ENCODE measurements at regions not wholly inside any gene's neighbourhood (a gene's known extent, or its start where the extent isn't known, plus 50 kb on each side); places are given as distances from the start of the nearest gene placed in this dataset.

- no peaks in the 10 kb centered on the region for H3K36me3 ChIP-seq (ENCODE audit: control insufficient read depth in 2 of 2, insufficient read depth in 2 of 2, low read length in 2 of 2)
- H3K4me1 ChIP-seq (ENCODE audit: control insufficient read depth, insufficient read depth, low read length), result no peaks in the 10 kb centered on the region
- no peak overlapping the region for H3K9ac ChIP-seq (ENCODE audit: low read length in 2 of 2)
- H3K27me3 ChIP-seq (ENCODE audit: control insufficient read depth in 1 of 2, insufficient read depth in 2 of 2, low read length in 2 of 2), result no peaks in the 10 kb centered on the region
- no peak overlapping the region for H3K4me3 ChIP-seq (ENCODE audit: low read length in 2 of 2)
- no peaks in the 10 kb centered on the region for H3K9me3 ChIP-seq (ENCODE audit: control insufficient read depth in 2 of 2, low read length in 2 of 2)
- no peak overlapping the region for H3K27ac ChIP-seq (ENCODE audit: low read length)
These were observed 703.0 kb downstream of the ZPLD1 start for GRCh38 chr3:103137830-103138229.

- no peaks in the 10 kb centered on the region for H3K9me3 ChIP-seq (ENCODE audit: control insufficient read depth in 2 of 2, low read length in 2 of 2)
- H3K4me3 ChIP-seq (ENCODE audit: low read length in 2 of 2), result no peak overlapping the region
- no peak overlapping the region for H3K27ac ChIP-seq (ENCODE audit: low read length)
- H3K4me1 ChIP-seq (ENCODE audit: control insufficient read depth, insufficient read depth, low read length), result no peaks in the 10 kb centered on the region
- no peak overlapping the region for H3K9ac ChIP-seq (ENCODE audit: low read length in 2 of 2)
- H3K36me3 ChIP-seq (ENCODE audit: control insufficient read depth in 2 of 2, insufficient read depth in 2 of 2, low read length in 2 of 2), result no peaks in the 10 kb centered on the region
- H3K27me3 ChIP-seq (ENCODE audit: control insufficient read depth in 1 of 2, insufficient read depth in 2 of 2, low read length in 2 of 2), result no peaks in the 10 kb centered on the region
These were observed 723.4 kb downstream of the ZPLD1 start for GRCh38 chr3:103158183-103158582.

GRCh38 chr3:103166890-103167289 lies 732.1 kb downstream of the ZPLD1 start:
- H3K27me3 ChIP-seq (ENCODE audit: control insufficient read depth in 1 of 2, insufficient read depth in 2 of 2, low read length in 2 of 2), result no peaks in the 10 kb centered on the region
- H3K36me3 ChIP-seq (ENCODE audit: control insufficient read depth in 2 of 2, insufficient read depth in 2 of 2, low read length in 2 of 2), result no peaks in the 10 kb centered on the region
- no peak overlapping the region for H3K9ac ChIP-seq (ENCODE audit: low read length in 2 of 2)
- no peaks in the 10 kb centered on the region for H3K9me3 ChIP-seq (ENCODE audit: control insufficient read depth in 2 of 2, low read length in 2 of 2)
- H3K4me3 ChIP-seq (ENCODE audit: low read length in 2 of 2), result no peak overlapping the region
- H3K27ac ChIP-seq (ENCODE audit: low read length), result no peak overlapping the region
- H3K4me1 ChIP-seq (ENCODE audit: control insufficient read depth, insufficient read depth, low read length), result no peaks in the 10 kb centered on the region

- Histone ChIP-seq H3K27me3 (ENCODE audit: control insufficient read depth in 1 of 2, insufficient read depth in 2 of 2, low read length in 2 of 2) (no peaks in the 10 kb centered on the region), H3K9me3 (ENCODE audit: control insufficient read depth in 2 of 2, low read length in 2 of 2) (no peaks in the 10 kb centered on the region), H3K4me1 (ENCODE audit: control insufficient read depth, insufficient read depth, low read length) (no peaks in the 10 kb centered on the region), H3K36me3 (ENCODE audit: control insufficient read depth in 2 of 2, insufficient read depth in 2 of 2, low read length in 2 of 2) (no peaks in the 10 kb centered on the region), H3K4me3 (ENCODE audit: low read length in 2 of 2) (no peak overlapping the region), H3K9ac (ENCODE audit: low read length in 2 of 2) (no peak overlapping the region), H3K27ac (ENCODE audit: low read length) (no peak overlapping the region)
These were observed 733.0 kb downstream of the ZPLD1 start for GRCh38 chr3:103167850-103168249.

- Histone ChIP-seq H3K27ac (ENCODE audit: low read length) (no peak overlapping the region), H3K4me3 (ENCODE audit: low read length in 2 of 2) (no peak overlapping the region), H3K27me3 (ENCODE audit: control insufficient read depth in 1 of 2, insufficient read depth in 2 of 2, low read length in 2 of 2) (no peaks in the 10 kb centered on the region), H3K9me3 (ENCODE audit: control insufficient read depth in 2 of 2, low read length in 2 of 2) (no peaks in the 10 kb centered on the region), H3K9ac (ENCODE audit: low read length in 2 of 2) (no peak overlapping the region), H3K4me1 (ENCODE audit: control insufficient read depth, insufficient read depth, low read length) (no peaks in the 10 kb centered on the region), H3K36me3 (ENCODE audit: control insufficient read depth in 2 of 2, insufficient read depth in 2 of 2, low read length in 2 of 2) (no peaks in the 10 kb centered on the region)
These were observed 734.5 kb downstream of the ZPLD1 start for GRCh38 chr3:103169289-103169688.

- Histone ChIP-seq H3K4me3 (ENCODE audit: low read length in 2 of 2) (no peak overlapping the region), H3K4me1 (ENCODE audit: control insufficient read depth, insufficient read depth, low read length) (no peaks in the 10 kb centered on the region), H3K9ac (ENCODE audit: low read length in 2 of 2) (no peak overlapping the region), H3K27me3 (ENCODE audit: control insufficient read depth in 1 of 2, insufficient read depth in 2 of 2, low read length in 2 of 2) (no peaks in the 10 kb centered on the region), H3K36me3 (ENCODE audit: control insufficient read depth in 2 of 2, insufficient read depth in 2 of 2, low read length in 2 of 2) (no peaks in the 10 kb centered on the region), H3K9me3 (ENCODE audit: control insufficient read depth in 2 of 2, low read length in 2 of 2) (no peaks in the 10 kb centered on the region), H3K27ac (ENCODE audit: low read length) (no peak overlapping the region)
These were observed 735.8 kb downstream of the ZPLD1 start for GRCh38 chr3:103170651-103171050.

GRCh38 chr3:103173940-103174339 lies 739.1 kb downstream of the ZPLD1 start:
- Histone ChIP-seq H3K27ac (ENCODE audit: low read length) (no peak overlapping the region), H3K27me3 (ENCODE audit: control insufficient read depth in 1 of 2, insufficient read depth in 2 of 2, low read length in 2 of 2) (no peaks in the 10 kb centered on the region), H3K4me1 (ENCODE audit: control insufficient read depth, insufficient read depth, low read length) (no peaks in the 10 kb centered on the region), H3K9ac (ENCODE audit: low read length in 2 of 2) (no peak overlapping the region), H3K36me3 (ENCODE audit: control insufficient read depth in 2 of 2, insufficient read depth in 2 of 2, low read length in 2 of 2) (no peaks in the 10 kb centered on the region), H3K4me3 (ENCODE audit: low read length in 2 of 2) (no peak overlapping the region), H3K9me3 (ENCODE audit: control insufficient read depth in 2 of 2, low read length in 2 of 2) (no peaks in the 10 kb centered on the region)

GRCh38 chr3:103181160-103181559 lies 746.3 kb downstream of the ZPLD1 start:
- no peak overlapping the region for H3K9ac ChIP-seq (ENCODE audit: low read length in 2 of 2)

GRCh38 chr3:103184772-103185171 lies 750.0 kb downstream of the ZPLD1 start:
- no peak overlapping the region for H3K9ac ChIP-seq (ENCODE audit: low read length in 2 of 2)
- no peak overlapping the region for H3K27ac ChIP-seq (ENCODE audit: low read length)

More at GRCh38 chr3:103181160-103181559, 746.3 kb downstream of the ZPLD1 start:
- no peaks in the 10 kb centered on the region for H3K4me1 ChIP-seq (ENCODE audit: control insufficient read depth, insufficient read depth, low read length)
- H3K27me3 ChIP-seq (ENCODE audit: control insufficient read depth in 1 of 2, insufficient read depth in 2 of 2, low read length in 2 of 2), result no peaks in the 10 kb centered on the region
- peaks cover 0 to 3% of the 10 kb centered on the region in 2 donors for H3K9me3 ChIP-seq (ENCODE audit: control insufficient read depth in 2 of 2, low read length in 2 of 2)
- H3K4me3 ChIP-seq (ENCODE audit: low read length in 2 of 2), result no peak overlapping the region
- no peak overlapping the region for H3K27ac ChIP-seq (ENCODE audit: low read length)
- no peaks in the 10 kb centered on the region for H3K36me3 ChIP-seq (ENCODE audit: control insufficient read depth in 2 of 2, insufficient read depth in 2 of 2, low read length in 2 of 2)

GRCh38 chr3:103189941-103190340 lies 755.1 kb downstream of the ZPLD1 start:
- Histone ChIP-seq H3K9me3 (ENCODE audit: control insufficient read depth in 2 of 2, low read length in 2 of 2) (no peaks in the 10 kb centered on the region), H3K27ac (ENCODE audit: low read length) (no peak overlapping the region), H3K4me3 (ENCODE audit: low read length in 2 of 2) (no peak overlapping the region), H3K9ac (ENCODE audit: low read length in 2 of 2) (no peak overlapping the region), H3K4me1 (ENCODE audit: control insufficient read depth, insufficient read depth, low read length) (no peaks in the 10 kb centered on the region), H3K36me3 (ENCODE audit: control insufficient read depth in 2 of 2, insufficient read depth in 2 of 2, low read length in 2 of 2) (no peaks in the 10 kb centered on the region), H3K27me3 (ENCODE audit: control insufficient read depth in 1 of 2, insufficient read depth in 2 of 2, low read length in 2 of 2) (no peaks in the 10 kb centered on the region)

More at GRCh38 chr3:103184772-103185171, 750.0 kb downstream of the ZPLD1 start:
- H3K27me3 ChIP-seq (ENCODE audit: control insufficient read depth in 1 of 2, insufficient read depth in 2 of 2, low read length in 2 of 2), result no peaks in the 10 kb centered on the region
- H3K4me3 ChIP-seq (ENCODE audit: low read length in 2 of 2), result no peak overlapping the region
- H3K4me1 ChIP-seq (ENCODE audit: control insufficient read depth, insufficient read depth, low read length), result no peaks in the 10 kb centered on the region
- peaks cover 0 to 3% of the 10 kb centered on the region in 2 donors for H3K9me3 ChIP-seq (ENCODE audit: control insufficient read depth in 2 of 2, low read length in 2 of 2)
- H3K36me3 ChIP-seq (ENCODE audit: control insufficient read depth in 2 of 2, insufficient read depth in 2 of 2, low read length in 2 of 2), result no peaks in the 10 kb centered on the region

- no peak overlapping the region for H3K9ac ChIP-seq (ENCODE audit: low read length in 2 of 2)
- no peak overlapping the region for H3K27ac ChIP-seq (ENCODE audit: low read length)
- H3K9me3 ChIP-seq (ENCODE audit: control insufficient read depth in 2 of 2, low read length in 2 of 2), result no peaks in the 10 kb centered on the region
- no peaks in the 10 kb centered on the region for H3K27me3 ChIP-seq (ENCODE audit: control insufficient read depth in 1 of 2, insufficient read depth in 2 of 2, low read length in 2 of 2)
- no peak overlapping the region for H3K4me3 ChIP-seq (ENCODE audit: low read length in 2 of 2)
- H3K4me1 ChIP-seq (ENCODE audit: control insufficient read depth, insufficient read depth, low read length), result no peaks in the 10 kb centered on the region
- H3K36me3 ChIP-seq (ENCODE audit: control insufficient read depth in 2 of 2, insufficient read depth in 2 of 2, low read length in 2 of 2), result no peaks in the 10 kb centered on the region
These were observed 760.4 kb downstream of the ZPLD1 start for GRCh38 chr3:103195216-103195615.
